NCI-H345 treated with DMSO at 0.1 percent for 48 hours (cell line): ENCODE measurements at regions not wholly inside any gene's neighbourhood (a gene's known extent, or its start where the extent isn't known, plus 50 kb on each side); places are given as distances from the start of the nearest gene placed in this dataset.

ENCODE experiments used
- DNase-seq: peaks from one replicate; lab custom pipeline; 2025; ENCODE audit not compliant: unreplicated experiment; lab: John Stamatoyannopoulos, UW

DNA sequence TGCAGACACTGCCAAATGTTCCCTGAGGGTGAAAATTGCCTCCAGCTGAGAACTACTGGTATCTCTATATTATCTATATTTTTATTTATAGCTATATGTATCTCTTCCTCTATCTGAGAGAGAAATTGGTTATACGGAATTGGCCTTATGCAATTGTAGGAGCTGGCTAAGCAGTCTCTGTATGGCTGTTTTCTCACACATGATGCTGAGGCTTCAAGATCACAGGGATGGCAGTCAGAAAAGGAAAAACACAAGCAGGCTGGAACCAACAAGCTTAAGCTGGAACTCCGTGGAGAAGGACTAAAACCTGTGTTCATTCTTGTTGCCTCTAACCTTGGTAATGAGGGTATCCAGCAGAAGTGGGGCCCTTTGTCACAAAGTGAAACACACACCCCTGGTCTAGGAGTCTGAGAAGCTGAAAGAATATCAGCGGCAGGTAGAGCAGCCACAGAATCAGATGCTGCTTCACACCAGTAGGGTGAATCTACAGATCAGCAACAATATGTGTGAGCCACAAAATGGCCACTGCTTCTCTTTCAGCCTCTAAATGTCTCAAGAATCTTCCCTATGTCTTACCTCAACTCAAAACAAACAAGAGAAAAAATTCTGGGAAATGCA, 166.5 kb upstream of the PPP1R2C start:
- DNase-seq, result no peak

DNA sequence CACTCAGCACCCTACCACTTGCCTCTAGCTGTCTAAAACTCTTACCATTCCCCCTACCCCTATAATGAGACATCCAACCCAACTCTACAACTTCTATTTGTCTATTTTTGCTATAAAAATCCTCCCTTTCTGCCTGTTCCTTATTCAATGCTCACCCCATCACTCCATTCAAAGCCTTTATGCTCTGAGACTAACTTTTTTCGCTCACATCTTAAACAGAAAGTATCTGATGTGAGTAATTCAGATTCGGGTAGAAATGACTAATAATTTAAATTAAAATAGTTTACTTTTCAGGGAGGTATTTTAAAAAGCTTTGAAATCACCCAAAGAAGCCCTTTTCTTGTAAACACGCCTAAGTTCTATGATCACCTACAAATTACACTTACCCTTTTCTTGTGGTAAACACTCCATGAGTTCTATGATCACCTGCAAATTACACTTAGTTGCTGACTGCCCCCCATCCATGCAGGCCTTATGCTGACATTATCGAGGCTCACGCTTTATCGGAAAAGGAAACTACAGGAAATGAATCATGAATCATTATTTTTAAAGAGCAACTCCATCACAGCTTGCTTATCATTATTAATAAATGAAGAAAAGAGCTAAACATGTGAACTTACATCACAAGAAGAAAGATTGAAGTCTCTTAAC, 168.7 kb upstream of the PPP1R2C start:
- DNase-seq, result no peak

DNA sequence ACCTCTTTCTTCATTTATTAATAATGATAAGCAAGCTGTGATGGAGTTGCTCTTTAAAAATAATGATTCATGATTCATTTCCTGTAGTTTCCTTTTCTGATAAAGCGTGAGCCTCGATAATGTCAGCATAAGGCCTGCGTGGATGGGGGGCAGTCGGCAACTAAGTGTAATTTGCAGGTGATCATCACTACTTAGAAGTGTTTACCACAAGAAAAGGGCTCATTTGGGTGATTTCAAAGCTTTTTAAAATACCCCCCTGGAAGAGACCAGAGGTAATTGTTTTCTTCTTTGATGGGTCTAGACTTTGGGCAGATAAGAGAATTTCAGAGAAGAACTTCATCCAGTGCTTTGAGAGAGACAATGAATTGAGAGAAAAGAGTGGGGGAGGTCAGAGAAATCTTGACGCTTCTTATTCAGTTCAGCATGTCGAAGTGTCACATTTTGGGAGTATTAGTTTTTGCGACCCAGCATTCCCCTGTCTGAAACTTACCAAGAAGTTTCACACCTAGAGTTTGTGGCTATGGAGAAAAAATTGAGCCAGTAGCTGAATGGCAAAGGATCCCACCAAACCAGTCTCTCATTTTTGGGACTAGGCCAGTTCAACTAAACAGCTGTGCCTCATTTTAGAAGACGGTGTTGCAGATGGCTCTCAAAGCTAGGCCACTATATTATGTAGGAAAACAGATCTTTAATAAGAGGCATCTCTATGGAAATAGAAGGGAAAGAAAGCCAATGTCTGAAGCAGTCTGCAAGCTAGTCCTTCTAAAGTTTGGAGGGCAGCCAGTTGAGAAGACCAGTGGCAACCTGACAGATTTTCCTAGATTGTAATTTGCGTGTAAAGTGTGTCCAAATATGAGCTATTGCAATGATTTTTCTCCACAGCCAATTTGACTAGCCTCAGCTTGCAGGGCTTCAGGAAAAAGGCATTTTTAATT, 171.0 kb upstream of the PPP1R2C start:
- DNase-seq, result no peak

- DNase-seq, result no peak
Observed at GRCh38 chrX:42951747-42952146, 173.8 kb upstream of the PPP1R2C start.

GRCh38 chrX:42952621-42953020, 174.7 kb upstream of the PPP1R2C start:
- DNase-seq, result no peak

- DNase-seq, result no peak
Observed at GRCh38 chrX:42954880-42955279, 176.9 kb upstream of the PPP1R2C start.

- DNase-seq, result no peak
Observed at GRCh38 chrX:42955349-42955748, 177.4 kb upstream of the PPP1R2C start.

DNA sequence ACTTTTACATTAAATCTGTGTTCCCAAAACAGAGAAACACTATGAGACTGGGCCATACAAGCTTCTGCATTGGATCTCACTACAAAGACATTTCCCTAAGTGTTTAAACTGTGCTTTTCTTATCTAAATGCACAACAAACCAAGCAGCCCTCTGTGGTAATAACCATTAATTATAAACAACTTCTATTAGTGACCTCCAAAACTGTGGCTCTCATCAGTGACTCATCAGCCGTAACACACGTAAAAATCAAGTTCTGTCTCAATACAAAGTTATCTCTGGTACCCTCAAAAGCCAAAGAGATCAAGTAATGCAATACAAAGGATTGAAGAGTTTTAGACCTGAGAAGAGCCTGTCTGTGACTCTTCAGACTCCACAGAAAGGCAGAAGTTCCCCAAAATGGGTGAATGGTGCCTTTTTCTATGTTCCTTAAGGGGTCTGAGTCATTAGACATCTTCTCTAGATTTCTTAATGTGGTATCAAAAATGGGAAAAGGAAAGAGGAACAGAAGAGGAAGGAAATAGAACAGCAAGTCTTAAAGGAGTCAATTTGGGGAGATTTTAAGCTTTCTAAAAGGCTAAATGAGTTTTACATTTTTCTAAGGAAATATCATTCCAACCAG, 189.8 kb upstream of the PPP1R2C start:
- DNase-seq, result no peak

- DNase-seq, result no peak
Observed at GRCh38 chrX:42973321-42973720, 195.4 kb upstream of the PPP1R2C start.

DNA sequence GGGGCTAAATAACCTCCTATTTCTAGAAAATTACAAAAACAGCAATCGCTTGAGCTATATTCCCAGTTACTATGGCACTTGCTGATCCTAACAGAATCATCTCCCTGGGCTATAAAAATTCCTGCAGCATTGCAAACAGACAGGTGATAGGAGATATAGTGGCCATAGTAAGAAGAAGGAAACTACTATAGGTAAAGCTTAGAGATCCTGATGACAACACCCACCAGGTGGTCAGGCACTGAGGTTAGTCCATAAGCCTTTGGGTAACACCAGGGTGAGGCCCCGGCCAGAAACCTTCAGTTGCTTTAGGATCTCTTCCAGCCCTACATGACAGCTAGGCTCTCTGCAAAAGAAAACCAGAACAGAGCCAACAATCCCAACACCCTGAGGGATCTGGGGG, 197.9 kb upstream of the PPP1R2C start:
- no peak for DNase-seq

GRCh38 chrX:42976746-42977366, 198.9 kb upstream of the PPP1R2C start:
- DNase-seq, result no peak

DNA sequence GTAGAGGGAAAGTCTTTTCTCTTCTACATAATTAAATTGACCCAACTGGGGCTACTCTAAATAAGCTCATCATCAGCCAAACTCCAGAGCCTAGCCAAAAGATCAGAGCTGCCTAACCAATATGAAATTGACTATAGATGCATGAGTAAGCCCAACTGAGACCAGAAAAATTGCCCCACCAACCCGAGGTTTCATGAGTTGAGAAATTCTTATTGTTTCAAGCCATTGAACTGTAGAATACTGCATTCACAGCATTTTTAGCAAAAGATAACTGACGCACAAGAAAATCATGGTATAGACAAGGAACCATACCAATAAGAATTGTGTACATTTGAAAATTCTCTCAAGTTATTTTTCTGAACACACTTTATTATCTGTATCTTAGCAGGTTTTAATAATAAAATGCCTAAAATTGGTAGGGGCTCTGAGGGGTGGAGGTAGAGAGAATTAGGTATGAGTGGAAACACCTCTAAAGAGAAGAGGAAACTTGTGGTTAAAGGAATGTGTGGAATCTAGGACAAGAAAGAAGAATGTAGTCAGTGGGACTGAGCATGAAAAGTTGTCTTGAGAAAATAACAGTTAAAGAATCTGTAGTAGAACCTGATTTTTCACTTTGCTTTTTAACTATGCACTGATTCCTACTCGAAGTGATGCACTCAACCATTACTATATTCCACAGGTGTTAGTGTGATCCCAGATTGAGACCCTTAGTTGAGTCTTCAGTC, 200.9 kb upstream of the PPP1R2C start:
- DNase-seq, result no peak

GRCh38 chrX:42988700-42989099, 210.7 kb upstream of the PPP1R2C start:
- no peak for DNase-seq

GRCh38 chrX:42992199-42992943, 214.4 kb upstream of the PPP1R2C start:
- no peak for DNase-seq

DNA sequence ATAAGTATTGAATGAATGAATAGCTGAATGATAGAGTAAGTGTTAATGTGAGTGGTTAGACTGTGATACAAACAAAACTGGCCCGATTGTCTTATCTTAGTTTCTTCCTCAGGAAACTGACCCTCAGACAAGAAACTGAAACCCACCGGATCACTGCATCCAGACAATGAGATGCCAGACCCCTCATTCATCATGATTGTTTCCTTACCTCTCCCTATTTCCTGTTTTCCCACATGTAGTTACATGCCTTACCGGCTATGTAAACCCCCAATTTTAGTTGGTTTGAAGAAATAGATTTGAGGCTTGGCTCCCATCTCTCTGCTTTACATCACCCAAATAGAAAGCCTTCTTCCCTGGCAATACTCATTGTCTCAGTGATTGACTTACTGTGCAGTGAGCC, 218.9 kb upstream of the PPP1R2C start:
- DNase-seq, result no peak

DNA sequence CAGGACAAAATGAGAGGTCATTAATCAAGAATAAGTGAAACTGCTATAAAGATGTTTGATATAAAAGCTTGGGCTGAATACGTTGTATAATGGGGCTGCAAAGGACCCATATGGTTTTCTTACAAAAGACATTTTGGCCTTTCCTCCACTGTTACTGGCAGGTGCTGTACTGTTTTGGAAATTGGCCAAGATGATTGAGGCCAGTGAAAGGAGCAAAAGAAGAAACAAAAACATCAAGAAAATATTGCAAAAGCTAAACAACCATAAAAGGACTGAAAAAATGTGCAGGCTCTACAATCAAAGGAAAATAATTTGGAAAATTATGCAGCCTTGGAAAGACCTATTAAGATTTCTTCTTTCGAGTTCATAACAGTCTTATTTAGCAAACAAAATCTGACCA, 222.2 kb upstream of the PPP1R2C start:
- no peak for DNase-seq

DNA sequence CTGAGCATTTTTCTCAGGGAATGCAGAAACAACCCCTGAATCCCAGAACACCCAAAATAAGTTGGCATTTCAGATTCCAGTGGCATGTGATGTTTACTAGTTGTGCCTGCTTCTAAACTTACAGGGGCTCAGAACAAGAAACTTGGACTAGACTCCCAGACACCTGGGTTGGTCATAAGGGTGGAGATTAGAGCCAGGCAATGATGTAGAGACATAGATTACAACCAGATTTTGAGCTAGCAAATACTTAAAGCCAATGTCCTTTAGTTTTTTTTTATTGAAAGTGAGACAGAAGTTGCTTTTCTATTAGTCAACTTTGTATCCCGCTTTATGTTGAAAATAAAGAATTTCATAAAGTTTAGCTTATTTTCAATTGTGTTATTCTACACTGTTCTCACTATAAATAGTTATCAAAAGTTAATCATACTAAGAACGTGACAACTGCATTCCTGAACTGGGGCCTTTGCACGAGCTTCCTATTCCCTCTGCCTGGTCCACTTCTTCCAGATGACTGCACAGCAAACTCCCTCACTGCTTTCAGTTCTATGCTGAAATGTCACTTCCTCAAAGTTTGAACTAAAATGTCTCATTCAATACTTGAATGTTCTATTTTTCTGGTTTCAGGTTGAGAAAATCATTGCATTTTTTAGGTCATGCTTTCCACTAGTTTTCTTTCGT, 224.7 kb upstream of the PPP1R2C start:
- DNase-seq, result no peak

- DNase-seq, result no peak
Observed at GRCh38 chrX:43003204-43003565, 225.2 kb upstream of the PPP1R2C start.

DNA sequence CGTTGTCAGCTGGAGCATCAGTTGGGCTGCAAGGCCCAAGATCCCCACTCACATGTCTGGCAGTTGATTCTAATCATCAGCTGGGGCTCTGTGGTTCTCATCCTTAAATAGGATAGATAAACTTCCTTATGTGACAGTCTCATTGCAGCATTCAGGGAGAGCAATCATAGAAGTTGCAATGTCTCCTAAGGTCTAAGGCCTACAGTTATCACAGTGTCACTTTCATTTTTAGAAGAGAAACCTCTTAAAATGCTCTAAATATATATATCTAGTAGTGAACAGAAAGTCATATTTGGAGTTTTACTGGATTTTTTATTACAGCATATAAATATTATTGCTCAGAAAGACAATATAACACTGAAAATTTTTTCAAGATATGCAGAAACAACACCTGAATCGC, 226.0 kb upstream of the PPP1R2C start:
- no peak for DNase-seq
